ENCODE measurements at regions not wholly inside any gene's neighbourhood (a gene's known extent, or its start where the extent isn't known, plus 50 kb on each side); places are given as distances from the start of the nearest gene placed in this dataset.

DNA sequence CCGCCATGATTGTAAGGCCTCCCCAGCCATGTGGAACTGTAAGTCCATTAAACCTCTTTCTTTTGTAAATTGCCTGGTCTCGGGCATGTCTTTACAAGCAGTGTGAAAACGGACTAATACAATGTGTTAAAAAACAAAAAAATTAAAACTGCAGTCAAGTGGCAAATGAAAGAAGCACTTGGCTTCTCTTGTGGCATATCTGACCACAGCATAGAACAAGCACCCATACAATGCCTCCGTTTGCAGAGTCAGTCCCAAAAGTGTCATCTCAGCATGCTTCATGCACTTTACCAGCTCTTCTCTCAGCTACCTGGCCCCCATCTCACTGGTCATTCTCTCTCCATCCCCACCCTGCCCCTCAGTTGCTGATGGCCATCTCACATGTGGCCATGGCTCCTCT lies 51.1 kb upstream of the DAPK1 start:
- no peak for DNase-seq (ENCODE audit: low read depth in 2 of 2)

DNA sequence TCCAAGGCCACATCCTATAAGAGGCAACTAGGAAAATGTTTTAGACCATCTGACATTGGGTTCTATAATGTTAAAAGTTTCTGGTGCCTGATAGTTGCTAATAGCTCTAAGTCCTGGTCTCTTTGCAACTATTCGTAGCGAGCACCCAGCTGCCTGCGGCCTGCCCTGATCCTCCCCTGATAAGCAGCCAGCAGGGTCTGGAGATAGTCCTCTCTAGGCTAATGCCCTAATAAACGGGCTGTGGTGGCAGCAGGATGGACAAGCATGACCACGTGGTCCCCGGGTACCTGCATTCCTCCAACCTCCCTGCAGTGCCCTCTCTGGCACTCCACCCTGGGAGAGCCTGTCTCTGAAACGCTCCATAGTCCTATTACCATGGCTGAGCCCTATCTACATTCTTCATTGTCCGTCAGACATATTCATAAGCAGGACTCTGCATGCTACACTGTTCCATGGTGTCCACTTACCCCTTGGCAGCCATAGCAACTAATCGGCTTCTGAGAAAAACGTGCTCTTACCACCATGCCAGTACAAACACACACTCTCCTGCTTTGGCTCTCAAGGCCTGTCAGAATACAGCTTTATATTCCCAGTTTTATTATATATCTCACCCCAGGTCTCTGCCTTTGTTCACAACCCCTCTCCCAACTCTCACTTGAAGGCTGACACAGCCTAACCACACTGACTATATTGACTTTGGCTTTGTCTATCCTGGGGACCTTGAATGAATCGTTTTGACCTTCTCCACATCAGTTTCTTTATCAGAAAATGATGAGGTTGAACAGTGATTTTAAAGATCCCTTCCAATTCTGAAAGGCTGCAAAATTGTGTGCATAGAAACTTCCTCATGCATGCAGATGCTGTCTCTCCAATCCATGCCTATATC lies 49.9 kb upstream of the DAPK1 start:
- DNase-seq (ENCODE audit: low read depth in 2 of 2): no peak

Measured in dermis microvascular lymphatic vessel endothelial cell (primary cell).